HG03066 (cell line): ENCODE measurements at regions not wholly inside any gene's neighbourhood (a gene's known extent, or its start where the extent isn't known, plus 50 kb on each side); places are given as distances from the start of the nearest gene placed in this dataset.
"Not testable (repeated sequence)": the region's sequence is repeated elsewhere in the genome, so short reads cannot be mapped to it uniquely, and the experiment has no call there.

ENCODE experiments used
- ATAC-seq: cut with Tn5 transposase; IDR thresholded peaks from one replicate; pipeline ENCODE4 v1.9.1; 2021; ENCODE audit warnings: low read depth; ENCODE audit not compliant: unreplicated experiment

GRCh38 chr11:129763569-129763968 is 52.1 kb upstream of the TMEM45B start:
- ATAC-seq, result not testable (repeated sequence)

DNA sequence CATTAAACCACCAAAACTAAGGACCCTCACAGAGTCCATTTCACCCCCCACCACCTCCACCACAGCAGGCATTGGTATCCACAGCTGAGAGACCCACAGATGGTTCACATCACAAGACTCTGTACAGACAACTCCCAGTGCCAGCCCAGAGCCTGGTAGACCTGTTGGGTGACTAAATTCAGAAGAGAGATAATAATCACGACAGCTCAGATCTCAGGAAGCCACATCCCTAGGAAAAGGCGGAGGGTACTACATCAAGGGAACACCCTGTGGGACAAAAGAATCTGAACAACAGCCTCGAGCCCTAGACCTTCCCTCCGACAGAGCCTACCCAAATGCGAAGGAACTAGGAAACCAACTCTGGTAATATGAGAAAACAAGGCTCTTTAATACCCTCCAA is 51.4 kb upstream of the TMEM45B start:
- ATAC-seq, result not testable (repeated sequence)
